Right lobe of liver (tissue), 4 donors: ENCODE measurements at regions not wholly inside any gene's neighbourhood (a gene's known extent, or its start where the extent isn't known, plus 50 kb on each side); places are given as distances from the start of the nearest gene placed in this dataset.

Source experiments
- CTCF ChIP-seq, 4 donors: fragments of 200-600 bp in 3 of 4; fragments of 450-650 bp in 1 of 4; IDR thresholded peaks; one replicate each; pipeline versions ENCODE4 v1.5.1 to v1.8.0; 2016 to 2022; ENCODE audit warnings: antibody characterized with exemption in 4 of 4, mild to moderate bottlenecking in 2 of 4
- POLR2A ChIP-seq: fragments of 450-650 bp; IDR thresholded peaks from one replicate; pipeline ENCODE4 v1.6.1; 2017; ENCODE audit warnings: antibody characterized with exemption, mild to moderate bottlenecking
- donor health status: DM: no; HTN: no; CAD: no.
- donor health status: DM: no; HTN: no; CAD: no.
- donor health status: DM: no; HTN: yes; CAD: no.

DNA sequence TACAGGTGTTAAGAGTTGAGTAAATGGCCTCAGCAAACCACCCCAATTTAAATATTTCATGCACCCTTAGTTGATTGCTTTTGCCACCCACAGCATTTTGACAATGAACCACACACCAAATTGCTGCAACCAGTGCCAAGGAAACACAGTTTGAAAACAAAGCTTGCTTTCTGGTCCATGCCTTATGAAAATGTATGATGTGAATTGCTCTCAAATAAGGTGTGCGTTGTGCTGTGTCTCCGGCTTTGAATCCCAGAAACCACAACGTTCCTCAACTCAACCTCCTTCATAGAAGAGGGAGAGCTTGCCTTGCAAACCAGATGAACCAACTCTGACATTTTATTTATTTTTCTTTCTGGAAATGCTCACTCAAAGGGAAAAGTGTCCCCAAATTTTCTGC is 762.7 kb downstream of the TLE1 start:
- TF ChIP-seq CTCF (IDR thresholded peaks at IDR 0.05) (no peak), POLR2A (no peak)
